ENCODE measurements at regions not wholly inside any gene's neighbourhood (a gene's known extent, or its start where the extent isn't known, plus 50 kb on each side); places are given as distances from the start of the nearest gene placed in this dataset.

DNA sequence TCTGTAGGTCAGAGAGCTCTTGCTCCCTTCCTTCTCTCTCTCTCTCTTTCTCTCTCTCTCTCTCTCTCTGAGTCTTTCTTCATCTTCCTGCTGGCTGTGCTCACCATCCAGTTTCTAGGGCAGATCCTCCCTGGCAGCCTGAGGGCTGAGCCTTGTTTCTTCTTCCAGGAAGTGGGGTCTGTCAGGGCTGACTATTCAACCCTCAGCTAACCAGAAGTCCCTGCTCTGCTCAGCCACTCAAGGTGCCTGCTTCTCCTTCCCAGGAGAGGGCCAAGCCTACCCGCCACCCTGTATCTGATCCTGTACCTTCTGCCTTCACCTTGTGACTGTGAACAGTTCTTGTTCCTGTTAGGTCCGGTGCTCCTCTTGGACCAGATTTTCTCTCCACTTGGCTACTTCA is 107.6 kb upstream of the ETV3 start:
- H3K4me3 Mint-ChIP-seq: no peak overlapping the region
- H3K27me3 Mint-ChIP-seq: peaks cover 30 to 35% of the 10 kb centered on the region in 2 donors
- H3K36me3 Mint-ChIP-seq: peaks cover 0 to 3% of the 10 kb centered on the region in 2 donors
- no peak overlapping the region for H3K27ac Mint-ChIP-seq
- no peak for DNase-seq
- intact Hi-C loops (cut with micrococcal nuclease): no loop called here
- no peak overlapping the region for H3K27ac ChIP-seq (ENCODE audit: low read depth, low read length)
- H3K9me3 Mint-ChIP-seq: peaks cover 0 to 14% (median 6%) of the 10 kb centered on the region in 8 donors
- H3K36me3 ChIP-seq (ENCODE audit: insufficient read depth, low read length): no peaks in the 10 kb centered on the region
- H3K27me3 ChIP-seq (ENCODE audit: insufficient read depth, low read length): no peaks in the 10 kb centered on the region
- H3K9me3 ChIP-seq (ENCODE audit: control insufficient read depth in 1 of 2, low read length in 2 of 2): no peaks in the 10 kb centered on the region
- H3K4me1 Mint-ChIP-seq: no peaks in the 10 kb centered on the region
- ChIA-PET POLR2A (ENCODE audit: partially characterized antibody) (no interaction called here), CTCF (ENCODE audit: partially characterized antibody) (no interaction called here)
- no peak overlapping the region for H3K4me3 ChIP-seq (ENCODE audit: low read length in 2 of 2)
- H3K4me1 ChIP-seq (ENCODE audit: insufficient read depth, low read length): no peaks in the 10 kb centered on the region

DNA sequence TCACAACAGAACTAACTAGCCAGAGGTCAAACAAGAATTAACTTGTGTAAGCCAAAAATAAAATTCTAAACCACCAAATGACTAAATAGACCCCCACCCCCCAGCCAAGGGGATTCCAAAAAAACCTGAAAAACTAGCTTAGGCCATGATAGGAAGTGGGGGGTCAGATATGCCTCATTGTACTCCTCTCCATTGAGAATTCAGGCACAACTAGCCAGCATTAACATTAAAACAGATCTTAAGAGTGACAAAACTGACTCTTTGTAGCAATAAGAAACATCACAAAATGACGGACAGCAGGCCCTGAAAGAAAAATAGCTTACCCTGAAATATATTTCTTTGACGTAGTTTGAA is 103.0 kb upstream of the ETV3 start:
- no peak overlapping the region for H3K27ac Mint-ChIP-seq
- DNase-seq: no peak
- peaks cover 0 to 10% (median 6%) of the 10 kb centered on the region in 8 donors for H3K9me3 Mint-ChIP-seq
- H3K36me3 Mint-ChIP-seq: peaks cover 0 to 3% of the 10 kb centered on the region in 2 donors
- Histone ChIP-seq H3K27me3 (ENCODE audit: insufficient read depth, low read length) (no peaks in the 10 kb centered on the region), H3K36me3 (ENCODE audit: insufficient read depth, low read length) (no peaks in the 10 kb centered on the region), H3K27ac (ENCODE audit: low read depth, low read length) (no peak overlapping the region), H3K4me1 (ENCODE audit: insufficient read depth, low read length) (no peaks in the 10 kb centered on the region), H3K4me3 (ENCODE audit: low read length in 2 of 2) (no peak overlapping the region), H3K9me3 (ENCODE audit: control insufficient read depth in 1 of 2, low read length in 2 of 2) (no peaks in the 10 kb centered on the region)
- no peak overlapping the region for H3K4me3 Mint-ChIP-seq
- intact Hi-C loops (cut with micrococcal nuclease): no loop called here
- H3K27me3 Mint-ChIP-seq: peaks cover 10 to 18% of the 10 kb centered on the region in 2 donors
- ChIA-PET POLR2A (ENCODE audit: partially characterized antibody) (no interaction called here), CTCF (ENCODE audit: partially characterized antibody) (no interaction called here)
- no peaks in the 10 kb centered on the region for H3K4me1 Mint-ChIP-seq

DNA sequence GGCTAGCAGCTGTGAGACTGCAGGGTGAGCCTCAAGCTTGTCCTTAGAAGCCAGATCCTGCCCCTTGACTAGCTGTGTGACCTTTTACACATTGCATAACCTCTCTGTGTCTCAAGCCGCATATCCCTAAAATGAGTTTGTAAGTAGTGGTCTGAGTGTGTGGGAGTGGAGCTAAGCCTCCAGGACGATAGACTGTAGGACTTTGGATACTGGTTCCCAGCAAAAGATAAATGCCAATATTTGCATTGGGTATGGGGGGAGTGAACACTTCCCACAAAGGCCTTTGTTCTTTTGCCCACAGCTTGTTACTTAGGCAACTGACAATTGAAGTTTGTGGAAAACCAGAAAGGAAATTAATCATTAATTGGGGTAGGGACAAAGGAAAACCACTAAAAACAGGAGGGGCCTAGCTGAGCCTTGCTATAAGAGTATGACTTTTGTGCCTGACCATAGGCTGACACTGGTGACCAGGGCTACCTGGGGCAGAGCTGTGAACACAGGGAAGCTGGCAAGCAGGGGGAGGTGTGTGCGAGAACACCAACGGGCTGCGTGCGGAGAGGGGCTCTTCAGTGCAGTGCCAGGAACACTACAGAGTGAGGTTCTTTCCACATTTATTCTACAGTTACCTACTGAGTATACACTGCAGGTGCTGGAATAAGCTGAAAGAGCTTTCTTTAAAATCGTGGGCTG is 102.4 kb upstream of the ETV3 start:
- H3K9me3 ChIP-seq (ENCODE audit: control insufficient read depth in 1 of 2, low read length in 2 of 2): no peaks in the 10 kb centered on the region
- ChIA-PET POLR2A (ENCODE audit: partially characterized antibody) (no interaction called here), CTCF (ENCODE audit: partially characterized antibody) (no interaction called here)
- no peaks in the 10 kb centered on the region for H3K4me1 ChIP-seq (ENCODE audit: insufficient read depth, low read length)
- peaks cover 6 to 14% of the 10 kb centered on the region in 2 donors for H3K27me3 Mint-ChIP-seq
- no peaks in the 10 kb centered on the region for H3K4me1 Mint-ChIP-seq
- H3K36me3 ChIP-seq (ENCODE audit: insufficient read depth, low read length): no peaks in the 10 kb centered on the region
- H3K4me3 ChIP-seq (ENCODE audit: low read length in 2 of 2): no peak overlapping the region
- DNase-seq: no peak
- no peak overlapping the region for H3K27ac Mint-ChIP-seq
- H3K27ac ChIP-seq (ENCODE audit: low read depth, low read length): no peak overlapping the region
- H3K9me3 Mint-ChIP-seq: peaks cover 0 to 10% (median 4%) of the 10 kb centered on the region in 8 donors
- no peak overlapping the region for H3K4me3 Mint-ChIP-seq
- peaks cover 0 to under 1% of the 10 kb centered on the region in 2 donors for H3K36me3 Mint-ChIP-seq
- intact Hi-C loops (cut with micrococcal nuclease): no loop called here
- no peaks in the 10 kb centered on the region for H3K27me3 ChIP-seq (ENCODE audit: insufficient read depth, low read length)

DNA sequence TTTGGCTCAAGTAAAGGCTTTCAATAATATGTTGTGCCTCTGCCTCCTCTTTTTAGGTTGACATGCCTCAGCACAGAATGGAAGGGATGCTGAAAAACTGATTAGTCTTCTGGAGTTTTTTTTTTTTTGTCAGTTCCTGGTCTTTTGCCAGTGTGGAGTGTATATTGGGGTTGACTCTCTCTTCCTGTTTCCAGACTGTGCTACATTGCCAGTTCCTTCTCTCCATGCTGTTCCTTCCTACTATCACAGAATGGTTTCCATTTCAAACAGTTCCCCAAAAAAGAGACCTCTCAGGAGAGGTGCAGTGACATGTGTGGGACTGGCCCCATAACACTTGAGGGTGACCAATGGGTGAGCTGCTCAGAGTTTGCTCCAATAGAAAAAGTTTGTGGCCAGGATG is 101.7 kb upstream of the ETV3 start:
- H3K4me3 Mint-ChIP-seq: no peak overlapping the region
- no peak overlapping the region for H3K27ac Mint-ChIP-seq
- intact Hi-C loops (cut with micrococcal nuclease): no loop called here
- H3K4me3 ChIP-seq (ENCODE audit: low read length in 2 of 2): no peak overlapping the region
- H3K4me1 Mint-ChIP-seq: no peaks in the 10 kb centered on the region
- H3K27me3 Mint-ChIP-seq: peaks cover 1 to 14% of the 10 kb centered on the region in 2 donors
- no peak overlapping the region for H3K27ac ChIP-seq (ENCODE audit: low read depth, low read length)
- no peaks in the 10 kb centered on the region for H3K4me1 ChIP-seq (ENCODE audit: insufficient read depth, low read length)
- H3K36me3 ChIP-seq (ENCODE audit: insufficient read depth, low read length): no peaks in the 10 kb centered on the region
- CTCF ChIA-PET (ENCODE audit: partially characterized antibody): no interaction called here
- no peaks in the 10 kb centered on the region for H3K27me3 ChIP-seq (ENCODE audit: insufficient read depth, low read length)
- POLR2A ChIA-PET (ENCODE audit: partially characterized antibody): interaction anchor here (0.5 kb wide), 1 partner anchor 878 kb away, joined by 3 read pairs; no protein-coding TSS in a partner anchor
- no peak for DNase-seq
- peaks cover 0 to 10% (median 3%) of the 10 kb centered on the region in 8 donors for H3K9me3 Mint-ChIP-seq
- no peaks in the 10 kb centered on the region for H3K36me3 Mint-ChIP-seq
- H3K9me3 ChIP-seq (ENCODE audit: control insufficient read depth in 1 of 2, low read length in 2 of 2): no peaks in the 10 kb centered on the region

DNA sequence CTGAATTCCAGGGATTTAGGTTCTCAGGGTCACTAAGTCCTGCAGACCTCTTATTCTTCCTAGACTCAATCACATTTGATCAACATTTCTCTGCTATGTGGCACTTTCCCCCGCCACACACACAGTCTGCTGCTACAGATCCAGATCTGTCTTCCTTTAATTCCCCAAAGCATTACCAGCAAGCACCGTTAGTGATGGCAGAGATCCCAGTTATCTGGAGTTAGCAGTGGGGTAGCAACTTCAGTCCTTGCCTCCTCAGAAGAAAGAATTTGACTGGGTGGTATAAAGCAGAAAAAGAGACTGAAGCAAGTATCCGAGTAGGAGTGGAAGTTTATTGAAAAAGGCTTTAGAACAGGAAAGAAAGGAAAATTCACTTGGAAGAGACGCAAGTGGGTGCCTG is 100.4 kb upstream of the ETV3 start:
- Mint-ChIP-seq H3K4me1 (no peaks in the 10 kb centered on the region), H3K27me3 (peaks cover 1 to 9% of the 10 kb centered on the region in 2 donors), H3K4me3 (no peak overlapping the region), H3K36me3 (no peaks in the 10 kb centered on the region), H3K9me3 (peaks cover 0 to 3% (median 0%) of the 10 kb centered on the region in 8 donors), H3K27ac (no peak overlapping the region)
- H3K27ac ChIP-seq (ENCODE audit: low read depth, low read length): no peak overlapping the region
- no peak for DNase-seq
- no peaks in the 10 kb centered on the region for H3K36me3 ChIP-seq (ENCODE audit: insufficient read depth, low read length)
- ChIA-PET CTCF (ENCODE audit: partially characterized antibody) (no interaction called here), POLR2A (ENCODE audit: partially characterized antibody) (no interaction called here)
- no peaks in the 10 kb centered on the region for H3K9me3 ChIP-seq (ENCODE audit: control insufficient read depth in 1 of 2, low read length in 2 of 2)
- intact Hi-C loops (cut with micrococcal nuclease): no loop called here
- H3K4me3 ChIP-seq (ENCODE audit: low read length in 2 of 2): no peak overlapping the region
- no peaks in the 10 kb centered on the region for H3K27me3 ChIP-seq (ENCODE audit: insufficient read depth, low read length)
- H3K4me1 ChIP-seq (ENCODE audit: insufficient read depth, low read length): no peaks in the 10 kb centered on the region

DNA sequence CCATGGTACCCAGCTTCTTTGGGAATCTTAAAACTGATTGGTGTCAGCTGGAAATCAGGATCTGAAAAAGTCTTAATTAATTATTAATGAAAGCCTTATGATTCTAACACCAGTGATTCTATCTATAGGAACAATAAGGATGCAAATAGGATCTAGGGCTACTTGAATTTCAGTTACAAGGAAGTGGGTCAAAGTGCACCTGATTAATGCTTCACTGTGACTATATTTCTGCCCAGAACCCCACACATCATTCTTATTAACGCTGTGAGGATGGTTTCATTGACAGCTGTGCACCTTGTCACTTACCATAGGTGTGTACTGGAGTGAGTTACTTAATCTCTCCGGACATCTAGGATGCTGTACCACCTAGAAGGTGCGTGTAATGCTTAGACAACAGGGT is 99.8 kb upstream of the ETV3 start:
- H3K36me3 Mint-ChIP-seq: no peaks in the 10 kb centered on the region
- H3K9me3 Mint-ChIP-seq: no peaks in the 10 kb centered on the region
- no peak overlapping the region for H3K4me3 Mint-ChIP-seq

DNA sequence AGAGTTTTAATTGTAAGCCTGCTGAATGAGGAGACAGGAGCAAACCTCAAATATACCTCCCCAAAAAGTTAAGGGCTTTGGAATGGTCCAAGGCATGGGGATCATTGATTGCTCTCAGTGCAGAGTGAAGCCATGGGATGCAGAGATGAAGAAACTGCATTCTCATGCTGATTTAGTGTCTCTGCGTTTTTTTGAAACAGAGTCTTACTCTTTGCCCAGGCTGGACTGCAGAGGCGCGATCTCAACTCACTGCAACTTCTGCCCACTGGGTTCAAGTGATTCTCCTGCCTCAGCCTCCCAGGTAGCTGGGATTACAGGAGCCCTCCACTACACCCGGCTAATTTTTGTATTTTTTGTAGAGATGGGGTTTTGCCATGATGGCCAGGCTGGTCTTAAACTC is 99.3 kb upstream of the ETV3 start:
- no peak overlapping the region for H3K27ac Mint-ChIP-seq
- ChIA-PET CTCF (ENCODE audit: partially characterized antibody) (no interaction called here), POLR2A (ENCODE audit: partially characterized antibody) (no interaction called here)
- H3K4me3 Mint-ChIP-seq: no peak overlapping the region
- H3K4me3 ChIP-seq (ENCODE audit: low read length in 2 of 2): no peak overlapping the region
- intact Hi-C loops (cut with micrococcal nuclease): no loop called here
- peaks cover 1 to 7% of the 10 kb centered on the region in 2 donors for H3K27me3 Mint-ChIP-seq
- H3K36me3 ChIP-seq (ENCODE audit: insufficient read depth, low read length): no peaks in the 10 kb centered on the region
- no peaks in the 10 kb centered on the region for H3K36me3 Mint-ChIP-seq
- no peak for DNase-seq
- no peaks in the 10 kb centered on the region for H3K9me3 Mint-ChIP-seq
- no peaks in the 10 kb centered on the region for H3K4me1 ChIP-seq (ENCODE audit: insufficient read depth, low read length)
- H3K4me1 Mint-ChIP-seq: no peaks in the 10 kb centered on the region
- H3K9me3 ChIP-seq (ENCODE audit: control insufficient read depth in 1 of 2, low read length in 2 of 2): no peaks in the 10 kb centered on the region
- no peaks in the 10 kb centered on the region for H3K27me3 ChIP-seq (ENCODE audit: insufficient read depth, low read length)
- H3K27ac ChIP-seq (ENCODE audit: low read depth, low read length): no peak overlapping the region

More for the DNA sequence above, 99.8 kb upstream of the ETV3 start:
- ChIA-PET POLR2A (ENCODE audit: partially characterized antibody) (no interaction called here), CTCF (ENCODE audit: partially characterized antibody) (no interaction called here)
- Mint-ChIP-seq H3K27ac (no peak overlapping the region), H3K4me1 (no peaks in the 10 kb centered on the region), H3K27me3 (peaks cover 1 to 7% of the 10 kb centered on the region in 2 donors)
- no peaks in the 10 kb centered on the region for H3K36me3 ChIP-seq (ENCODE audit: insufficient read depth, low read length)
- H3K4me3 ChIP-seq (ENCODE audit: low read length in 2 of 2): no peak overlapping the region
- H3K4me1 ChIP-seq (ENCODE audit: insufficient read depth, low read length): no peaks in the 10 kb centered on the region
- H3K27ac ChIP-seq (ENCODE audit: low read depth, low read length): no peak overlapping the region
- no peaks in the 10 kb centered on the region for H3K27me3 ChIP-seq (ENCODE audit: insufficient read depth, low read length)
- intact Hi-C loops (cut with micrococcal nuclease): no loop called here
- no peaks in the 10 kb centered on the region for H3K9me3 ChIP-seq (ENCODE audit: control insufficient read depth in 1 of 2, low read length in 2 of 2)
- DNase-seq: no peak

DNA sequence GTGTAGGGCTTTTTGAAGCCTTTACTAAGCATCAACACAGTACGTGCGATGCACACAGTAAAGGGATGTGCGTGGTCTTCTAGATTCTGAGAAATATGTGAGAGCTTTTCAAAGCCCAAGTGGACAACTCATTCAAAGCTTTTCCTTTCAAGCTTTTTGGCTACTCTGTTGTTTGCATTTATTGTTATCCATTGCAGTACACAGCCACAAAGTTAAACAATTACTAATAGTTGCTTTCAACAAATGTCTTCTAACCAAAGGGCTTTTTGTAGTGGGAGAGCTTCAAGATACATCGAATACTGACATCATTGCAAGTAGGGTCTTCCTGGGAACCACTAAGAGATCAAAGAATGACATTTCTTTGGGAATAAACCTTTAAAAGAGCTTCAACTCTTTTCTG is 97.9 kb upstream of the ETV3 start:
- no peaks in the 10 kb centered on the region for H3K4me1 ChIP-seq (ENCODE audit: insufficient read depth, low read length)
- no peaks in the 10 kb centered on the region for H3K27me3 ChIP-seq (ENCODE audit: insufficient read depth, low read length)
- no peak overlapping the region for H3K4me3 ChIP-seq (ENCODE audit: low read length in 2 of 2)
- Mint-ChIP-seq H3K4me3 (no peak overlapping the region), H3K4me1 (no peaks in the 10 kb centered on the region), H3K36me3 (no peaks in the 10 kb centered on the region), H3K27ac (no peak overlapping the region), H3K9me3 (no peaks in the 10 kb centered on the region), H3K27me3 (peaks cover 3 to 7% of the 10 kb centered on the region in 2 donors)
- H3K9me3 ChIP-seq (ENCODE audit: control insufficient read depth in 1 of 2, low read length in 2 of 2): no peaks in the 10 kb centered on the region
- CTCF ChIA-PET (ENCODE audit: partially characterized antibody): no interaction called here
- H3K36me3 ChIP-seq (ENCODE audit: insufficient read depth, low read length): no peaks in the 10 kb centered on the region
- no peak overlapping the region for H3K27ac ChIP-seq (ENCODE audit: low read depth, low read length)
- intact Hi-C loops (cut with micrococcal nuclease): no loop called here
- no peak for DNase-seq
- POLR2A ChIA-PET (ENCODE audit: partially characterized antibody): no interaction called here

Data from CD4-positive, alpha-beta memory T cell (primary cell).